HepG2 (cell line): ENCODE measurements at regions not wholly inside any gene's neighbourhood (a gene's known extent, or its start where the extent isn't known, plus 50 kb on each side); places are given as distances from the start of the nearest gene placed in this dataset.

Experiments used
- ATAC-seq: fragments of 200-7000 bp; cut with Tn5 transposase; 3 replicates; pipeline ENCODE4 v1.9.1; 2020; ENCODE audit warnings: mild to moderate bottlenecking, moderate library complexity
- BruUV-seq: library from RNA; stranded (reverse); fragments of 400-500 nt; replicated peaks from 2 replicates; lab custom pipeline; 2021; lab: Mats Ljungman, UMichigan
- CTCF ChIA-PET: fragments of 300-600 bp; formaldehyde crosslinking; extraction: SDS; loops from one replicate; lab custom pipeline; 2021; ENCODE audit warnings: low total read pairs, inconsistent platforms, low intra/inter-chr PET ratio; lab: Yijun Ruan, JAX
- POLR2A ChIA-PET: fragments of 350-600 bp; sonication (Branson Sonifier 250); formaldehyde crosslinking; loops from one replicate; lab custom pipeline; 2020; ENCODE audit warnings: antibody characterized with exemption, inconsistent platforms; lab: Yijun Ruan, JAX
- DNase-seq: peaks from one replicate; pipeline ENCODE4 v3.0.0-alpha.2; 2015; ENCODE audit warnings: low spot score
- FAIRE-seq: peaks from 3 replicates; lab custom pipeline; 2011; peaks lifted over from hg19 to GRCh38; lab: Jason Lieb, UNC
- H2AFZ ChIP-seq: one replicate; pipeline ENCODE4 v1.6.1; 2011; ENCODE audit warnings: low read length, inconsistent platforms
- H3K27ac ChIP-seq: fragments of 300-600 bp; 3 replicates; pipeline ENCODE4 v1.8.0; 2011; ENCODE audit warnings: mixed run types, mild to moderate bottlenecking, mixed read lengths, low read length, inconsistent platforms; ENCODE audit not compliant: insufficient read depth; ENCODE audit errors: extremely low read length
- H3K27me3 ChIP-seq, 2 experiments: fragments of 200-600 bp in 1 of 2; 2 replicates in 1 of 2; 3 replicates in 1 of 2; pipeline versions ENCODE4 v1.6.0 to v1.8.0; 2011; ENCODE audit warnings: low read length in 2 of 2, mild to moderate bottlenecking in 2 of 2, moderate library complexity in 2 of 2, inconsistent platforms in 1 of 2; ENCODE audit not compliant: insufficient read depth in 2 of 2, control insufficient read depth in 1 of 2
- H3K36me3 ChIP-seq, 2 experiments: fragments of 200-600 bp in 1 of 2; replicated peaks in 1 of 2; 2 replicates in 1 of 2; 3 replicates in 1 of 2; pipeline versions ENCODE4 v1.5.1 to v1.8.0; 2011; ENCODE audit warnings: low read length in 2 of 2, inconsistent platforms in 1 of 2; ENCODE audit not compliant: insufficient read depth in 2 of 2, control insufficient read depth in 1 of 2
- H3K4me1 ChIP-seq: 2 replicates; pipeline ENCODE4 v1.5.1; 2012; ENCODE audit warnings: low read length, inconsistent platforms; ENCODE audit not compliant: insufficient read depth
- H3K4me2 ChIP-seq: 2 replicates; pipeline ENCODE4 v1.6.0; 2011; ENCODE audit warnings: low read depth, low read length, inconsistent platforms
- H3K4me3 ChIP-seq, 3 experiments: fragments of 200-600 bp in 1 of 3; sonication (generic), shearing (Covaris generic) in 1 of 3; replicated peaks in 1 of 3; 2 replicates each; pipeline ENCODE4 v1.5.1; 2011 to 2016; ENCODE audit warnings: low read length in 3 of 3, inconsistent platforms in 2 of 3, low read depth in 2 of 3, mild to moderate bottlenecking in 2 of 3, control low read depth in 1 of 3, mixed read lengths in 1 of 3; ENCODE audit not compliant: insufficient read depth in 1 of 3
- H3K79me2 ChIP-seq: one replicate; pipeline ENCODE4 v1.6.1; 2011; ENCODE audit warnings: low read length, inconsistent platforms; ENCODE audit not compliant: insufficient read depth
- H3K9ac ChIP-seq: 2 replicates; pipeline ENCODE4 v1.6.0; 2011; ENCODE audit warnings: mild to moderate bottlenecking, low read depth, low read length, inconsistent platforms; ENCODE audit not compliant: insufficient read depth
- H3K9me3 ChIP-seq: 2 replicates; pipeline ENCODE4 v1.5.1; 2012; ENCODE audit warnings: mild to moderate bottlenecking, low read length
- H4K20me1 ChIP-seq: 2 replicates; pipeline ENCODE4 v1.6.0; 2011; ENCODE audit warnings: inconsistent platforms, mild to moderate bottlenecking, low read length, moderate library complexity; ENCODE audit not compliant: insufficient read depth
- DNMT3B ChIP-seq: conservative IDR thresholded peaks from 2 replicates; pipeline ENCODE4 v1.6.1; 2016; ENCODE audit warnings: missing biosample characterization, control low read depth
- DR1 ChIP-seq: sonication (generic); formaldehyde crosslinking; IDR thresholded peaks from 2 replicates; pipeline ENCODE4 v1.8.0; 2021; ENCODE audit warnings: mild to moderate bottlenecking, missing genetic modification reagents, inconsistent platforms
- E2F5 ChIP-seq: sonication (generic); formaldehyde crosslinking; conservative IDR thresholded peaks from 2 replicates; pipeline ENCODE4 v1.4.0; 2020; ENCODE audit warnings: missing genetic modification reagents
- GTF2F1 ChIP-seq: fragments of 150-350 bp; IDR thresholded peaks from 2 replicates; pipeline ENCODE4 v1.6.1; 2014; ENCODE audit warnings: low read length
- HMG20A ChIP-seq: IDR thresholded peaks from 2 replicates; pipeline ENCODE4 v1.6.1; 2016; ENCODE audit warnings: borderline replicate concordance
- PRDM4 ChIP-seq: sonication (generic); formaldehyde crosslinking; IDR thresholded peaks from 2 replicates; pipeline ENCODE4 v1.9.0; 2021; ENCODE audit warnings: missing genetic modification reagents, borderline replicate concordance
- ZKSCAN8 ChIP-seq: IDR thresholded peaks from 2 replicates; pipeline ENCODE4 v1.6.1; 2016; ENCODE audit warnings: borderline replicate concordance, missing genetic modification reagents, missing compliant biosample characterization
- ZNF749 ChIP-seq: sonication (generic); formaldehyde crosslinking; IDR thresholded peaks from 2 replicates; pipeline ENCODE4 v1.8.0; 2022; ENCODE audit warnings: mild to moderate bottlenecking, missing genetic modification reagents, moderate library complexity, borderline replicate concordance
- ZNF768 ChIP-seq: sonication (generic); formaldehyde crosslinking; IDR thresholded peaks from 2 replicates; pipeline ENCODE4 v1.4.0; 2020; ENCODE audit warnings: missing genetic modification reagents
- WGBS: methylation state at CpG from one replicate; pipeline ENCODE4 v1.1.6; 2017; ENCODE audit warnings: low lambda C conversion rate; 5-methylcytosine and 5-hydroxymethylcytosine counted together
- in situ Hi-C: cut with HindIII; loops from 2 replicates; pipeline ENCODE4 v1.10.0; 2017; ENCODE audit warnings: low pct_unique_long_range_greater_than_20kb; ENCODE audit not compliant: extremely low pct_ligation_motif_present
- intact Hi-C: fragments of 100-400 bp; cut with micrococcal nuclease; formaldehyde crosslinking; loops from one replicate; pipeline ENCODE4 v1.10.0; 2022; ENCODE audit not compliant: unreplicated experiment
- TF ChIP-seq, protein P1 (sequence below): sonication (generic); formaldehyde crosslinking; IDR thresholded peaks from 2 replicates; pipeline ENCODE4 v1.5.1; 2020; ENCODE audit warnings: missing genetic modification reagents, mild to moderate bottlenecking, borderline replicate concordance

GRCh38 chr3:21185816-21186314, 565.1 kb downstream of the ZNF385D start:
- Histone ChIP-seq H2AFZ (no peak overlapping the region), H3K4me2 (no peak overlapping the region), H3K27me3 (no peaks in the 10 kb centered on the region), H3K4me1 (no peaks in the 10 kb centered on the region), H4K20me1 (no peaks in the 10 kb centered on the region), H3K27ac (no peak overlapping the region), H3K4me3 (no peak overlapping the region), H3K36me3 (no peaks in the 10 kb centered on the region), H3K9me3 (peaks cover 35% of the 10 kb centered on the region), H3K79me2 (no peaks in the 10 kb centered on the region), H3K9ac (no peak overlapping the region)
- in situ Hi-C loops, result no loop called here
- no peak for DNase-seq
- intact Hi-C loops, result no loop called here
- POLR2A ChIA-PET, result no interaction called here
- TF ChIP-seq DR1 (no peak), HMG20A (CRISPR knock-in tag) (no peak), PRDM4 (CRISPR knock-in tag) (no peak), ZNF768 (CRISPR knock-in tag) (no peak), ZNF749 (CRISPR knock-in tag) (no peak), ZKSCAN8 (CRISPR knock-in tag) (no peak), GTF2F1 (no peak), E2F5 (CRISPR knock-in tag) (no peak), DNMT3B (CRISPR knock-in tag) (no peak)
- TF ChIP-seq, protein P1, sequence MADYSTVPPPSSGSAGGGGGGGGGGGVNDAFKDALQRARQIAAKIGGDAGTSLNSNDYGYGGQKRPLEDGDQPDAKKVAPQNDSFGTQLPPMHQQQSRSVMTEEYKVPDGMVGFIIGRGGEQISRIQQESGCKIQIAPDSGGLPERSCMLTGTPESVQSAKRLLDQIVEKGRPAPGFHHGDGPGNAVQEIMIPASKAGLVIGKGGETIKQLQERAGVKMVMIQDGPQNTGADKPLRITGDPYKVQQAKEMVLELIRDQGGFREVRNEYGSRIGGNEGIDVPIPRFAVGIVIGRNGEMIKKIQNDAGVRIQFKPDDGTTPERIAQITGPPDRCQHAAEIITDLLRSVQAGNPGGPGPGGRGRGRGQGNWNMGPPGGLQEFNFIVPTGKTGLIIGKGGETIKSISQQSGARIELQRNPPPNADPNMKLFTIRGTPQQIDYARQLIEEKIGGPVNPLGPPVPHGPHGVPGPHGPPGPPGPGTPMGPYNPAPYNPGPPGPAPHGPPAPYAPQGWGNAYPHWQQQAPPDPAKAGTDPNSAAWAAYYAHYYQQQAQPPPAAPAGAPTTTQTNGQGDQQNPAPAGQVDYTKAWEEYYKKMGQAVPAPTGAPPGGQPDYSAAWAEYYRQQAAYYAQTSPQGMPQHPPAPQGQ (CRISPR knock-in tag), result no peak
- FAIRE-seq, result no peak
- ATAC-seq, result no peak
- CTCF ChIA-PET, result no interaction called here
- no TSS peak for BruUV-seq
- WGBS, result 10% methylated on average over 6 of the region's 6 CpGs
